ENCODE measurements at regions not wholly inside any gene's neighbourhood (a gene's known extent, or its start where the extent isn't known, plus 50 kb on each side); places are given as distances from the start of the nearest gene placed in this dataset.
"Not testable (repeated sequence)": the region's sequence is repeated elsewhere in the genome, so short reads cannot be mapped to it uniquely, and the experiment has no call there.

DNA sequence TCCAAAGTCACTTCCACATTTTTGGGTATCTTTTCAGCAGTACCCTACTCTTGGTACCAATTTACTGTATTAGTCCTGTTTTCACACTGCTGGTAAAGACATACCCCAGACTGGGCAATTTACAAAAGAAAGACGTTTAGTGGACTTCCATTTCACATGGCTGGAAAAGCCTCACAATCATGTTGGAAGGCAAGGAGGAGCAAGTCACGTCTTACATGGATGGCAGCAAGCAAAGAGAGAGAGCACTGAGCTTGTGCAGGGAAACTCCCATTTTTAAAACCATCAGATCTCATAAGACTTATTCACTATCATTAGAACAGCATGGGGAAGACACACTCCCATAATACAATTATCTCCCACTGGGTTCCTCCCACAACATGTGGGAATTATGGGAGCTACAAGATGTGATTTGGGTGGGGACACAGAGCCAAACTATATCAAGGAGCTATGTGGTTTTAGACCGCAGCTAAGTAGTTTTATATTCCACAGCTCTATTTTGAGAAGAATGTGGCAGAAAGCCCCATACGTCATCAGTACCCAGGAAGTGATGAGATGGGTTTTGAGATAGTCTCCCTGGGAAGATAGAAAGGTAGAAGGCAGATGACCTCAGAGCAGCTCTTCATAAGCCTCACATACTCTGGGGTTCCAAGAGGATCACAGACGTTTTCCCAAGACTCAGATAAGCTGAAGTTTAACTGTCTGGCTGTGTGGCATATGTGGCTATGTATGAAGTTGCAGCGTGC is 96.3 kb downstream of the APIP start (continued):
- TF ChIP-seq BRCA1 (IDR thresholded peaks at IDR 0.05; ENCODE audit: low read depth, low read length), result no peak

DNA sequence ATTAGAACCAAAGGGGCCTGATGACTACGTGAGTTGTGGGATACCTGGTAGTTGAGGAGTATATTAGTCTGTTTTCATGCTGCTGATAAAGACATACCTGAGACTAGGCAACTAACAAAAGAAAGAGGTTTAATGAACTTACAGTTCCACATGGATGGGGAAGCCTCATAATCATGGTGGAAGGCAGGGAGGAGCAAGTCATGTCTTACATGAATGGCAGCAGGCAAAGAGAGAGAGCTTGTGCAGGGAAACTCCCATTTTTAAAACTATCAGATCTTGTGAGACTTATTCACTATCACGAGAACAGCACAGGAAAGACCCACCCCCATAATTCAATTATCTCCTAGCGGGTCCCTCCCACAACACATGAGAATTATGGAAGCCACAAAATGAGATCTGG is 98.4 kb downstream of the APIP start:
- WGBS, 2 experiments (ENCODE audit: extremely low coverage in 1 of 2, insufficient coverage in 1 of 2, insufficient read length in 1 of 2, insufficient replicate concordance in 2 of 2, low coverage in 1 of 2, low lambda C conversion rate in 2 of 2, missing lambda C conversion rate in 1 of 2), result 91% methylated on average over 3 of the region's 3 CpGs; no CpG with 5 or more reads in 1 of the 2 experiments
- H3K36me3 ChIP-seq (ENCODE audit: control insufficient read depth in 2 of 4, insufficient read depth in 4 of 4, low read length in 3 of 4); H4K8ac ChIP-seq (ENCODE audit: extremely low read depth, insufficient read depth, low read length); H3K18ac ChIP-seq (ENCODE audit: extremely low read depth, low read length); H2BK15ac ChIP-seq (ENCODE audit: low read length); H2AFZ ChIP-seq (ENCODE audit: low read length); H3K4me1 ChIP-seq (replicated peaks in 1 of 4; ENCODE audit: control insufficient read depth in 3 of 4, insufficient read depth in 4 of 4, low read length in 3 of 4); DNase-seq (ENCODE audit: low read depth in 1 of 2, low spot score in 2 of 2); H3K23me2 ChIP-seq (ENCODE audit: low read depth, low read length); H3K9me3 ChIP-seq (ENCODE audit: insufficient read depth in 2 of 2, low read depth in 1 of 2, low read length in 1 of 2); H2BK5ac ChIP-seq (ENCODE audit: low read depth, low read length); H3K4ac ChIP-seq (replicated peaks; ENCODE audit: insufficient read length, low read depth, low read length); H3K27ac ChIP-seq (ENCODE audit: low read depth, low read length); H3K79me2 ChIP-seq (ENCODE audit: control insufficient read depth in 1 of 2, insufficient read depth in 2 of 2, low read length in 2 of 2); H3K56ac ChIP-seq (replicated peaks; ENCODE audit: insufficient read length, low read depth, low read length); H3K9ac ChIP-seq (replicated peaks in 1 of 4; ENCODE audit: extremely low read depth in 1 of 4, low read depth in 3 of 4, low read length in 3 of 4); FAIRE-seq; H4K91ac ChIP-seq (replicated peaks; ENCODE audit: insufficient read length, low read length); H3K27me3 ChIP-seq (replicated peaks in 1 of 4; ENCODE audit: control insufficient read depth in 3 of 4, extremely low read depth in 1 of 4, insufficient read depth in 3 of 4, low read length in 3 of 4); H2AK5ac ChIP-seq (ENCODE audit: low read depth, low read length); H3K23ac ChIP-seq (ENCODE audit: insufficient read length); H2BK120ac ChIP-seq (replicated peaks; ENCODE audit: low read depth, low read length); H3K4me2 ChIP-seq (ENCODE audit: insufficient read depth in 1 of 2, low read depth in 2 of 2, low read length in 2 of 2); H2BK12ac ChIP-seq (ENCODE audit: low read depth, low read length); H3K79me1 ChIP-seq (ENCODE audit: low read depth, low read length); H4K20me1 ChIP-seq (replicated peaks in 1 of 2; ENCODE audit: control insufficient read depth in 1 of 2, insufficient read depth in 2 of 2, low read length in 2 of 2); H3K4me3 ChIP-seq (ENCODE audit: extremely low read depth in 1 of 4, insufficient read depth in 2 of 4, low read depth in 3 of 4, low read length in 4 of 4); POLR2A ChIA-PET (ENCODE audit: partially characterized antibody); H3K14ac ChIP-seq (ENCODE audit: insufficient read length); H2BK20ac ChIP-seq (ENCODE audit: low read length); H4K5ac ChIP-seq (ENCODE audit: insufficient read length, low read depth, low read length): not testable (repeated sequence)
- CTCF ChIA-PET (ENCODE audit: partially characterized antibody), result interaction anchor here (2.1 kb wide), 1 partner anchor 26 kb away, joined by 7 read pairs; no protein-coding TSS in a partner anchor

All from H1 (cell line).